ENCODE measurements at regions not wholly inside any gene's neighbourhood (a gene's known extent, or its start where the extent isn't known, plus 50 kb on each side); places are given as distances from the start of the nearest gene placed in this dataset.

- no peak for DNase-seq (ENCODE audit: insufficient read length, low spot score, missing footprints)
- Histone ChIP-seq H3K36me3 (ENCODE audit: insufficient read depth, low read length) (no peaks in the 10 kb centered on the region), H3K4me2 (ENCODE audit: insufficient read depth, low read length) (peak overlapping the region; percentile 37), H3K9me3 (ENCODE audit: low read depth, low read length) (no peaks in the 10 kb centered on the region), H3K4me3 (ENCODE audit: insufficient read depth, low read length) (no peak overlapping the region), H3K27ac (ENCODE audit: low read depth, low read length) (peak overlapping the region; percentile 47), H2AFZ (ENCODE audit: low read length) (no peak overlapping the region), H3K27me3 (ENCODE audit: insufficient read depth, low read length) (no peaks in the 10 kb centered on the region), H4K20me1 (ENCODE audit: insufficient read depth, low read length) (no peaks in the 10 kb centered on the region), H3K4me1 (ENCODE audit: insufficient read depth, low read length) (peaks cover 9% of the 10 kb centered on the region), H3K79me2 (ENCODE audit: insufficient read depth, low read length) (no peaks in the 10 kb centered on the region)
- no peak for TF ChIP-seq CTCF (IDR thresholded peaks at IDR 0.05; ENCODE audit: extremely low read depth, low read depth, low read length)
Observed at GRCh38 chr21:27149034-27149433, 182.1 kb upstream of the ADAMTS5 start.

- TF ChIP-seq CTCF (IDR thresholded peaks at IDR 0.05; ENCODE audit: extremely low read depth, low read depth, low read length): no peak
- H3K4me2 ChIP-seq (ENCODE audit: insufficient read depth, low read length): no peak overlapping the region
- no peak for DNase-seq (ENCODE audit: insufficient read length, low spot score, missing footprints)
- H3K4me3 ChIP-seq (ENCODE audit: insufficient read depth, low read length): no peak overlapping the region
- peaks cover 9% of the 10 kb centered on the region for H3K4me1 ChIP-seq (ENCODE audit: insufficient read depth, low read length)
- H2AFZ ChIP-seq (ENCODE audit: low read length): no peak overlapping the region
- no peaks in the 10 kb centered on the region for H3K36me3 ChIP-seq (ENCODE audit: insufficient read depth, low read length)
- no peak overlapping the region for H3K27ac ChIP-seq (ENCODE audit: low read depth, low read length)
- no peaks in the 10 kb centered on the region for H3K9me3 ChIP-seq (ENCODE audit: low read depth, low read length)
- H3K27me3 ChIP-seq (ENCODE audit: insufficient read depth, low read length): no peaks in the 10 kb centered on the region
- no peaks in the 10 kb centered on the region for H4K20me1 ChIP-seq (ENCODE audit: insufficient read depth, low read length)
- H3K79me2 ChIP-seq (ENCODE audit: insufficient read depth, low read length): no peaks in the 10 kb centered on the region
Observed at GRCh38 chr21:27146268-27146667, 179.4 kb upstream of the ADAMTS5 start.

- Histone ChIP-seq H3K79me2 (ENCODE audit: insufficient read depth, low read length) (no peaks in the 10 kb centered on the region), H3K27ac (ENCODE audit: low read depth, low read length) (no peak overlapping the region), H3K4me3 (ENCODE audit: insufficient read depth, low read length) (no peak overlapping the region), H3K9me3 (ENCODE audit: low read depth, low read length) (no peaks in the 10 kb centered on the region), H3K4me2 (ENCODE audit: insufficient read depth, low read length) (no peak overlapping the region), H3K4me1 (ENCODE audit: insufficient read depth, low read length) (peaks cover 9% of the 10 kb centered on the region), H3K27me3 (ENCODE audit: insufficient read depth, low read length) (no peaks in the 10 kb centered on the region), H3K36me3 (ENCODE audit: insufficient read depth, low read length) (no peaks in the 10 kb centered on the region), H2AFZ (ENCODE audit: low read length) (no peak overlapping the region), H4K20me1 (ENCODE audit: insufficient read depth, low read length) (no peaks in the 10 kb centered on the region)
- TF ChIP-seq CTCF (IDR thresholded peaks at IDR 0.05; ENCODE audit: extremely low read depth, low read depth, low read length): no peak
- DNase-seq (ENCODE audit: insufficient read length, low spot score, missing footprints): no peak
Observed at GRCh38 chr21:27145134-27145798, 178.4 kb upstream of the ADAMTS5 start.

GRCh38 chr21:27143476-27143875 is 176.6 kb upstream of the ADAMTS5 start:
- Histone ChIP-seq H4K20me1 (ENCODE audit: insufficient read depth, low read length) (no peaks in the 10 kb centered on the region), H3K4me2 (ENCODE audit: insufficient read depth, low read length) (no peak overlapping the region), H3K36me3 (ENCODE audit: insufficient read depth, low read length) (no peaks in the 10 kb centered on the region), H3K27ac (ENCODE audit: low read depth, low read length) (no peak overlapping the region), H3K27me3 (ENCODE audit: insufficient read depth, low read length) (no peaks in the 10 kb centered on the region), H3K9me3 (ENCODE audit: low read depth, low read length) (no peaks in the 10 kb centered on the region), H3K4me1 (ENCODE audit: insufficient read depth, low read length) (no peaks in the 10 kb centered on the region), H3K79me2 (ENCODE audit: insufficient read depth, low read length) (no peaks in the 10 kb centered on the region), H3K4me3 (ENCODE audit: insufficient read depth, low read length) (no peak overlapping the region), H2AFZ (ENCODE audit: low read length) (no peak overlapping the region)
- TF ChIP-seq CTCF (IDR thresholded peaks at IDR 0.05; ENCODE audit: extremely low read depth, low read depth, low read length): no peak
- no peak for DNase-seq (ENCODE audit: insufficient read length, low spot score, missing footprints)

Data from osteoblast (primary cell).